ENCODE measurements at regions not wholly inside any gene's neighbourhood (a gene's known extent, or its start where the extent isn't known, plus 50 kb on each side); places are given as distances from the start of the nearest gene placed in this dataset.

- no peak for TF ChIP-seq RAD21 (IDR thresholded peaks at IDR 0.05; ENCODE audit: low read length)
- TF ChIP-seq MAZ (IDR thresholded peaks at IDR 0.05; ENCODE audit: borderline replicate concordance, low read depth, low read length): no peak
- TF ChIP-seq MAFK (IDR thresholded peaks at IDR 0.05; ENCODE audit: low read depth, low read length): no peak
- TF ChIP-seq CHD1 (IDR thresholded peaks at IDR 0.05; ENCODE audit: low read depth, low read length): no peak
- TF ChIP-seq SMC3 (IDR thresholded peaks at IDR 0.05; ENCODE audit: low read depth, low read length): no peak
- TF ChIP-seq, protein P1, sequence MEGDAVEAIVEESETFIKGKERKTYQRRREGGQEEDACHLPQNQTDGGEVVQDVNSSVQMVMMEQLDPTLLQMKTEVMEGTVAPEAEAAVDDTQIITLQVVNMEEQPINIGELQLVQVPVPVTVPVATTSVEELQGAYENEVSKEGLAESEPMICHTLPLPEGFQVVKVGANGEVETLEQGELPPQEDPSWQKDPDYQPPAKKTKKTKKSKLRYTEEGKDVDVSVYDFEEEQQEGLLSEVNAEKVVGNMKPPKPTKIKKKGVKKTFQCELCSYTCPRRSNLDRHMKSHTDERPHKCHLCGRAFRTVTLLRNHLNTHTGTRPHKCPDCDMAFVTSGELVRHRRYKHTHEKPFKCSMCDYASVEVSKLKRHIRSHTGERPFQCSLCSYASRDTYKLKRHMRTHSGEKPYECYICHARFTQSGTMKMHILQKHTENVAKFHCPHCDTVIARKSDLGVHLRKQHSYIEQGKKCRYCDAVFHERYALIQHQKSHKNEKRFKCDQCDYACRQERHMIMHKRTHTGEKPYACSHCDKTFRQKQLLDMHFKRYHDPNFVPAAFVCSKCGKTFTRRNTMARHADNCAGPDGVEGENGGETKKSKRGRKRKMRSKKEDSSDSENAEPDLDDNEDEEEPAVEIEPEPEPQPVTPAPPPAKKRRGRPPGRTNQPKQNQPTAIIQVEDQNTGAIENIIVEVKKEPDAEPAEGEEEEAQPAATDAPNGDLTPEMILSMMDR (conservative IDR thresholded peaks at IDR 0.05; ENCODE audit: low read depth, low read length): no peak
- TF ChIP-seq, protein P2, sequence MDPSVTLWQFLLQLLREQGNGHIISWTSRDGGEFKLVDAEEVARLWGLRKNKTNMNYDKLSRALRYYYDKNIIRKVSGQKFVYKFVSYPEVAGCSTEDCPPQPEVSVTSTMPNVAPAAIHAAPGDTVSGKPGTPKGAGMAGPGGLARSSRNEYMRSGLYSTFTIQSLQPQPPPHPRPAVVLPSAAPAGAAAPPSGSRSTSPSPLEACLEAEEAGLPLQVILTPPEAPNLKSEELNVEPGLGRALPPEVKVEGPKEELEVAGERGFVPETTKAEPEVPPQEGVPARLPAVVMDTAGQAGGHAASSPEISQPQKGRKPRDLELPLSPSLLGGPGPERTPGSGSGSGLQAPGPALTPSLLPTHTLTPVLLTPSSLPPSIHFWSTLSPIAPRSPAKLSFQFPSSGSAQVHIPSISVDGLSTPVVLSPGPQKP (IDR thresholded peaks at IDR 0.05; ENCODE audit: borderline replicate concordance, low read depth, low read length): no peak
- Histone ChIP-seq H3K4me3 (ENCODE audit: insufficient read depth, low read depth, low read length) (no peak overlapping the region), H4K91ac (ENCODE audit: insufficient read depth, low read depth, low read length) (peak overlapping the region; percentile 48; the same call in 1 of the 2 replicates), H3K14ac (replicated peaks; ENCODE audit: low read depth, low read length) (no peak overlapping the region), H4K5ac (ENCODE audit: low read depth, low read length) (peak overlapping the region; percentile 17; the same call in 1 of the 2 replicates), H3K4ac (ENCODE audit: low read depth, low read length) (0 out of 2 replicates have a peak overlapping the region, but pooled peaks have one; percentile 9), H3K9ac (ENCODE audit: low read depth, low read length) (no peak overlapping the region), H3K27ac (ENCODE audit: insufficient read depth, low read length) (no peak overlapping the region), H3K4me2 (ENCODE audit: low read depth, low read length) (no peak overlapping the region), H2BK5ac (ENCODE audit: low read depth, low read length, poor library complexity, severe bottlenecking) (no peak overlapping the region), H3K4me1 (ENCODE audit: control insufficient read depth, insufficient read depth, low read length) (peaks cover 5% of the 10 kb centered on the region), H3K56ac (ENCODE audit: extremely low read depth, insufficient read depth, low read length) (no peak overlapping the region), H3K79me1 (ENCODE audit: low read depth in 1 of 2, low read length in 2 of 2) (no peaks in the 10 kb centered on the region), H3K18ac (ENCODE audit: low read depth, low read length) (peak overlapping the region; percentile 31; the same call in 1 of the 2 replicates), H2BK15ac (ENCODE audit: low read depth, low read length) (peak overlapping the region; percentile 1; the same call in 1 of the 3 replicates), H2AK5ac (ENCODE audit: low read depth, low read length) (no peak overlapping the region), H2BK20ac (ENCODE audit: low read depth, low read length) (no peak overlapping the region), H3K36me3 (ENCODE audit: control insufficient read depth, insufficient read depth, low read length) (no peaks in the 10 kb centered on the region), H3K23ac (ENCODE audit: low read depth, low read length) (no peak overlapping the region), H3K9me1 (ENCODE audit: insufficient read depth, low read length) (no peaks in the 10 kb centered on the region; the same call in 1 of the 2 replicates), H4K20me1 (ENCODE audit: insufficient read depth, low read length) (no peaks in the 10 kb centered on the region), H2AFZ (replicated peaks; ENCODE audit: low read length, poor library complexity) (no peak overlapping the region), H3K9me3 (ENCODE audit: control insufficient read depth, insufficient read depth, low read length) (no peaks in the 10 kb centered on the region), H2BK120ac (ENCODE audit: low read depth, low read length) (peak overlapping the region; percentile 42; the same call in 1 of the 2 replicates), H2AK9ac (replicated peaks; ENCODE audit: low read depth, low read length, poor library complexity) (no peak overlapping the region), H4K8ac (ENCODE audit: low read depth in 2 of 2, low read length in 2 of 2) (no peak overlapping the region), H3K27me3 (ENCODE audit: control insufficient read depth, insufficient read depth, low read length) (no peaks in the 10 kb centered on the region)
- intact Hi-C loops (cut with micrococcal nuclease): no loop called here
- ChIA-PET POLR2A (ENCODE audit: unreplicated experiment) (no interaction called here), CTCF (interaction anchor here (1.1 kb wide), 1 partner anchor 36 kb away, joined by 3 read pairs; no protein-coding TSS in a partner anchor)
- dilution Hi-C loops (cut with HindIII; ENCODE audit: low sequenced_read_pairs, unreplicated experiment): no loop called here
- BruUV-seq (replicated peaks): no TSS peak
- DNase-seq (no peak), ATAC-seq (ENCODE audit: low read depth) (no peak)
- in situ Hi-C loops (cut with MboI; ENCODE audit: low sequenced_read_pairs): no loop called here
- no CpG with 5 or more reads among the region's 1 CpG for WGBS, 2 experiments (ENCODE audit: extremely low coverage in 2 of 2, insufficient read length in 1 of 2)
Measured at GRCh38 chr5:128630121-128630520, 92.1 kb upstream of the FBN2 start.
